CD4-positive, alpha-beta T cell treated with Interleukin-17A for 1 hour (primary cell): ENCODE measurements at regions not wholly inside any gene's neighbourhood (a gene's known extent, or its start where the extent isn't known, plus 50 kb on each side); places are given as distances from the start of the nearest gene placed in this dataset.

ENCODE experiments used
- DNase-seq: peaks from one replicate; pipeline ENCODE4 v3.0.0-alpha.2; 2020

DNA sequence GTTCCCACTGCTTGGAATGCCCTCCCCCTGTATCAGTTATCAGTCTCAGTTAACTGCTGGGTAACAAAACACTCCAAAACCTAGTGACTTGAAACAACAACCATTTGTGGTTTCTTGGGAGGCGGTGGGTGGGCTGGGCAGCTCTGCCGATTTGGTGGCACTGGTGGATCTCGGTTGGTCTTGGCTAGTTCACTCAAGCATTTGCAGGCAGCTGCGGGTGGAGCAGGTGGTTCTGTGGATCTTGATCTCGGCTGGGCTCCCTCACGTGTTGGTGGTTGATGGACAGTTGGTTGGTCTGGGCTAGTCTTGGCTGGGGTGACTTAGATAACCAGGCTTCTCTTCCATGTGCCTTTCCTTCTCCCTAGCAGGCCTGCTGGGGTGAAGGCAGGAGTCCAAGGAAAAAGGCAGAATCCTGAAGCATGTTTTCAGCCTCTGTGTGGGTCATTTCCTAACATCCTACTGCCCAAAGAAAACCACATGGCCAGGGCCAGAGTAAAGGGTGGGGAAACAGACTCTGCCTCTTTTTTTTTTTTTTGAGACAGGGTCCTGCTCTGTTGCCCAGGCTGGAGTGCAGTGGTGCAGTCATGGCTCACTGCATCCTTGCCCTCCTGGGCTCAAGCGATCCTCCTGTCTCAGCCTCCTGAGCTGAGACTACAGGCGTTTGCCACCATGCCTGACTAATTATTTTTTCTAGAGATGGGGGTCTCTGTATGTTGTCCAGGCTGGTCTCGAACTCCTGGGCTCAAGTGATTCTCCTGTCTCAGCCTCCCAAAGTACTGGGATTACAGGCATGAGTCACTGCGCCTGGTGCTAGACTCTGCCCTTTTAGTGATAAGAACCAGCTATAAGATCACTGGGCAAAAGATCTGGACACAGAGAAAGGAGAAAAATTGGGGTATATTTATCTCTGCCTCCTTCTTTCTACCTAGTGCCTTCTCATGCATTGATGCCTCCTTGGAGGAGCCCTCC, 183.7 kb downstream of the RGS3 start:
- no peak for DNase-seq

DNA sequence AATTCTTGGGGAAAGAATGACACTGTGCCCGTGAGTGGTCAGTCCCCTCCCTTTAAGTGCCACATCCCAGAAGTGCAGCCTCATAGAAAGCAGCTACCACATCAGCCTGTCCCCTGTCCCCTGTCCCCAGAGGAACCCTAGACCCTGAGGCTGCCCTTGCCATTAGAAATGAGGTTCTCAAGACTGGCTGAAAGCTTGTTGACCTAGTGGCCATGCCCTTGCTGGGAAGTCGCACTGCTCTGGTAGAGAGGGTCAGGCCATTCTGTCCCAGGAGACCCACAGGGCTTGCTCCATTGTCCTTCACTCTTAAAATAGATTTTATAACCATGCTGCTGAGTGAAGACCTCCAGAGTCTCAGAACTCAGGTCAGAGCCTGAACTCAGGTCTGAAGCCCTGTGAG, 184.5 kb downstream of the RGS3 start:
- no peak for DNase-seq

DNA sequence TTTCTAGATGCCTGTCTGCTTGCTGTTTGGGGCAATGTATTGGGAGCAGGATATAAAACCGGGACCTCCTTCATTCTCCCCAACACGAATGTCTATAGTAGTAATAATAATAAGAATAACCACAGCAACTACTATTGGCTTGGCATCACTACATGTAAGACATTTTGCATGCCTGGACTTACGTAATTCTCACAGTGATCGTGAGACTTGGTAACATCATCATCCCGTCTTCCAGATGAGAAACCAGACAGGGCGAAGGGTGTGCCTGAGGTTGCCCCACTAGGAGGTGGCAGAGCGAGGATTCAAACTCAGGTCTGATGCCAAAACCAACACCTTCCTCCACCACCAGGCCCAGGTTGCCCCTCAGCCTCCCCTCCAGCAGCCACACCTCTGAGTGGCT, 185.1 kb downstream of the RGS3 start:
- no peak for DNase-seq

DNA sequence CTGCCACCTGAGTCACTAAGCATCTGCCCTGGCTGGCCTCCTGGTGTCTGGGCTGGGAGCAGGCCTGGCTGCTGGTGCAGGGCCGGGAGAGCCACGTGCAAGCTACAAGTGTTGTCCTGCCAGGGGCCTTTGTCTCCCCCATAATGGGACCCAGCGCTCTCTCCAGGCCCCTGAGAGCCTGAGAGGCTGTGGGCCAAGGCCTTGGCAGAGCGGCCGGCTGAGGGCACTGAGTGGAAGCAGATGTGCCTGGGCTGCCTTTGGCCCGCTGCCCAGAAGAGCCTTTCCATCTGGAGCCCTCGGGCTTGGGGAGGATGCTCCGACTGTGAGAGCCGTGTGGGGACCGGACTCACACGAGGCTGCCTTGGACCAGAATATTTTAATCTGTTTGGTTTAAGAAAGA, 185.5 kb downstream of the RGS3 start:
- DNase-seq: no peak

DNA sequence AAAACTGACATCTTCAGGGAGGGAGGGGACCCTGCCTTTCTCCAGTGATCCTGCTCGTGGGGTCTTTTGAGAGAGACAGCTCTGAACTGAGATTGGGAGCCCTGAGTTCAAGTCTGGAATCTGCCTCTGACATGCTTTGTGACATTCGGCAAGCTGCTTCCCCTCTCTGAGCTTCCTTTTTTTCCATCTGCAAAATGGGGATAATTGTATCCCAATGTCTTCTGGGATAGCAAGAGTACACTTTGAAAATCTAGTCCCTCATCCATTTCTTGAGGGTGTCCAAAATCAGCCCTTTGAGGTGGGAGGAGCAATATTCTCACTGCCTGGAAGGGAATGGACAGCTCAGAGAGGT, 186.3 kb downstream of the RGS3 start:
- DNase-seq: no peak

DNA sequence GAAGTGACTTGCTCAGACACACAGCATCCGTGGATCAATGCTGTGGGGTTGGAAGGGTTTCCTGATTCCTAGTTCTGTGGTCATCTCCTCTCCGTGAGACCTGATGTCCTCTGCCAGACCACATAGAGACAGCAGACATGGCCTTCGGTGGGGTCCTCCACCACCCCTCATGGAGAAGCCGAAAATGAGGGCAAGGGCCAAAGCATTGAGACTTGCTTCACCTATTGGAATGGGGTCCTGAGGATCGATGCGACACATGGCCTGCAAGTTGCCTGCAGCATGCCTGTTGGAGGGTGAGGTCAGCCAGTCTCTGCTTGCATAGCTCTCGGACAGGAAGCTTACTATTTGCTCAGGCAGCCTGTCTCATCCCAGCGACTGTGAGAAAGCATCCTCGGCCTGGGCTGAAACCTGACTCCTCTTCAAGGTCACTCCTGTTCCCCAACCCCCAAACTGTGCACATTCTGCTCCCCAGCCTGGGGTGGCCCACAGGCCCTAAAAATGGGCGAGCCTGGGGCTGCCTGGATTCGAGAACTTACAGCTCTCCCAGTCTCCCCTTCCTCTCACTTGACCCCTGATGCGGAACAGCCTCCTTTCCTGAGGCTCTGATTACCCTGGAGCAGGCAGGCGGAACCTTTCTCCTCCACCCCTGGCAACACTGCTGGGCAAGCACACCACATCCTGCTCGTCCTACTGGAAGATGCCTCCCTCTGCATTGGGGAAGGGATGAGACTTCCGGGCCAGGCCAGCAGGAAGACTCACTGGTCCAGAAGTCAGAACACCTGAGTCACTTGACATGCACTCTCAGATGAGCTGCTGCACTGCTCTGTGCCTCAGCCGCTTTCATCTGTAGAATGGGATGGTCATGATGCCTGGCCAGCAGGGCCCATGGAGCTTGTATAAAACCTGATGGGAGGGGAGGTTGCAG, 186.9 kb downstream of the RGS3 start:
- no peak for DNase-seq

DNA sequence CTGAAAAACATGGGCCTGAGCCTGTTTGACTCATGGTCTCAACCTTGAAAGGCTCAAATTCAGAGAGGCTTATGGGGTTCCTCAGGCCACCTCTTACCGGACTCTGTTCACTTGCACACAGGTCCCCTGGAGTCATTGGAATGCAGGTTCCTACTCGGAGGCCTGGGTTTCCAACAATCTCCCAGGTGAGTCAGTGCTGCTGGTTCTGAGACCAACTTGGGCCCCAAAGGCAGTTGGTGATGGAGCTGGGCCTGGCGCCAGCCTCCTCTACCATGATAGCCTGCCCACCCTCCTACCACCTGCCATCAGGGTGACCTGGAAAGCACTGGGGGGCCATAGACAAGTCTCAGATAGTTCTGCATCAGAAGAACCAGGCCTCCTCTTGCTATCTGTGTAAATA, 188.4 kb downstream of the RGS3 start:
- no peak for DNase-seq

DNA sequence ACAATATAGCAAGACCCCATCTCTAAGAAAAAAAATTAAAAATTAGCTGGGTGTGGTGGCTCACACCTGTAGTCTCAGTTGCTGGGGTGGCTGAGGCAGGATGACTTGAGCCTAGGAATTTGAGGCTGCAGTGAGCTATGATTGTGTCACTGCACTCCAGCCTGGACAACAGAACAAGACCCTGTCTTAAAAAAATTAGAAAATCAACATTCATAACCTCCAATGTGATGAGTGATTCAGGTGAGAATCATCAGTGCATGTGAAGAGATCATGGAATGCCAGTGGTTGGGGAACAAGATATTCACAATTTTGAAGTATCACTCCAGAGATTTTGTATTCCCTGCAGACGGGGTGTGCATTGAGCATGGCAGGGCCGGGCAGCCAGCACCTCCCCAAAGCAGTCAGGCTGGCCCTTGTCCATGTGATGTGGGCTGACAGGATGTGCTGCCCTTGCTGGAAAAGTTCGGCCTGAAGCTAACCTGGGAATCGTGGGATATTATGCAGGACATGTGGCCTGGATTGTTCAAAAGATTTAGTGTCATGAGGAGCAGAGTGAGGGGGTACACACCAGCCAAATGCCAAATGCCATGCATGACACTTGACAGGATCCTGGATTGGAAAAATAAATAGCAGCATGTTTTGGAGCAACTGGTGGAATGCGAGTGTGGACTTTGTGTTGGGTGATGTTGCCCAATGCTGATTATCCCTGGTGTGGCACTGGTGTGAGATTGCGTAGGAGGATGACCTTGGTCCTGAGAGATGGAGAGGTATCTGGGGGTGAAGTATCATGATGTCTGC, 189.0 kb downstream of the RGS3 start:
- no peak for DNase-seq

DNA sequence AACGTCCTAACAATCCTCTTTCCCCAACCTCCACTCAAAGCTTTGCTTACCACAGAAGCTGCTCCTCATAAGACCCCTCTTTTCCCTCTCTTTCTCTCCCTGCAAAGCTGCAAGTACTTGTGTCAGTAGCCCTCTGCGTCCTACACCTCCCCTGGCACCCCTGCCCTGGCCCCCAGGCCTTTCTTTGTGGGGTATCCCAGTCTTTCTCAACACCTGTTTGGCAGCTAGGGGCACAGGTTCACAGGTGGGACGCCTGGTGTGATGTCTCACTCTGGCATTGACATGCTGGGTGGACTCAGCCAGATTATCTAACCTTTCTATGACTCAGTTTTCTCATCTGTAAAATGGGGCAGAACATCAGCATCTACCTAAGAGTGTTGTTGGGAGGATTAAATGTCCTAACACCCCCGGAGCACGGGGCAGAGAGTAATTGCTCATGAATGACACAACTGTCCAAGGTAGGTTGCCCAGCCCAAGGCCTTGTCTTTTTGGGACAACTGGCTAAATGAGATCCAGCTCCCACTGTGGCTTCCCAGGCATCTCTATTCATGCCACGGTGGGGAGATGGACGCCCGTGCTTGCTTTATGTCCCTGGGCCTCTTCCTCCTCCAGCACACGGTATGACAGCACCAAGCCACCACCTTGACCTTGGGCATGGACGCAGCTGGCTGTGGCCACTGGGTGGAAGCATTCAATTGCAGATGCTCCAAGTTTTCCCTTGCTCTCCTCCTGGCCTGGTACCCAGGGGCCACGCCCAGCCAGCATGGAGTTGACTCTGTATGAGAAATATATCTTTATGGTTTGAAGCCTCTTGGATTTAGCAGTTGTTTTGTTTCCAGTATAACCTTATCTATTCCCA, 190.4 kb downstream of the RGS3 start:
- DNase-seq: no peak

DNA sequence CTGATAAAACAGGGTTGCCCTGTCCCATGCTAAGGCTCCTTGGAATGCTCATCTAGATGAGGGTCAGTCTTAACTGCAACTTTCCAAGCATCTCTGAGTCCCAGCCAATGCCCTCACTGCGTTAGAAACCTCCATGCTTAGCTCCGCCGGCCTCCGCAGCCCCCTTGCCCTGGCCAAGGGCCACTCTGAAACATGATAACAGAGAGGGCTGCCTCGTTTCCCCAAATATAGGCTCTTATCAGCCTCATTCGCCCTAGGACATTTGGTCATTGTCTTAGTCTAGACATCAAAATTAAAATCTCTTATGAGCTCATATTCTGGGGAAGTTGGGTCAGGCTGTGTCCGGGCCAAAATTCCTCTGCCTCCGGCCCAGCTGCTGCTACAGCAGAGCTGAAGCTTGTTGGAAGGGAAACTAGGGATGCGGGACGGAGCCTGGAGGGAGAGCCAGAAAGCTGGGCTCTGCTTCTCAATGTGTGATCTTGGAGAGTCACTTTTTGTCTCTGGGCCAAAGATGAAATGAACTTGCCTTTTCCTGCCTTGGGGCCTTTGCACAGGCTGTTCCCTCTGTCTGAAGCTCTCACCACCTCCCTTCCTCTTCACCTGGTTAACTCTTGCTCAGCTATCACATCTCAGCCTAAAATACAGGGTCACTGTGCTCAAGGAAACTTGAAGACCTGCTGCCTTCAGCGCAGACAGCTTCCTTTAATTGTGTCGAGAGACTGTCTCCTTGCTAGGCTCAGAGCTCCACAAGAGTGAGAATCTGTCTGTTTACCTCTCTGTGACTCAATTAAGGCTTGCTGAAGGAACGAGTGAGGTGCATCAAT, 191.3 kb downstream of the RGS3 start:
- no peak for DNase-seq

DNA sequence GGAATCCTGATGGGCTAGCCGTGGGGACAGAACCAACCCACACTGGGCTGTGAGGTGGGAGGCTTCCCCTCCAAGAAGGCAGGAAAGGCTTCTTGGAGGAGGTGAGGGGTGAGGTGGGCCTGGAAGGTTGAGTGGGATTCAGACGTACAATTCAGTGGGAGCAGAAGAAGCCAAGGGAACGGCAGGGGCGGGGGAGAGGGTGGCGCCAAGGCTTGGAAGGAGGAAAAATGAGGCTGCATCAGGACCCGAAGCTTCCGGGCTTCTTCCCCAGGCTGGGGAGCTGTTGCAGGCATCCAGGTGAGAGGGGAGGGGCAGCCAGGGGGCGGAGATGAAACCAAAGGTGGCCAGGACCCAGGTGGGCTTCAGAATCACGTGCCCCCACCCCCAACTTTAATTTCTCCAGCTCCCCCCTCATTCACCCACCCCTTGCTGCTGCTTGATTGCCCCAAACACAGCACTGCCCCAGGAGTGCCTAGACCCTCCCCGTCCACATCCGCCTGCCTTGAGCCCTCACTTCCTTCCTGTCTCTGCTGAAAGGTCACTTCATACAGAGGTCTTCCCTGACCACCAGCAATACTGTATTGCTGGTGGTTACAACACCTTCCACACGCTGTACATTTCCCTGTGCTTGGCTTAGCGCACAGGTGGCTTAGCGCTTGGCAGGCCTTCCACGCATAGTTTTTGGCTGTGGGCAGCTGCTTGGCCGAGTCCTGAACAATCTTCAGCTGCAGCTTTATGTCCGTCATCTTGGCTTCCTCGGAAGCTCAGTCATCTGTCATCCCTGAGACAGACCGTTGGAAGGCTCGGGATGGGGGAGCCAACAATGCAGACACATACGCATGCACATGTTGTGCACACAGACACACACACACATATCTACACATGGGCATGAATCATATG, 193.5 kb downstream of the RGS3 start:
- no peak for DNase-seq

DNA sequence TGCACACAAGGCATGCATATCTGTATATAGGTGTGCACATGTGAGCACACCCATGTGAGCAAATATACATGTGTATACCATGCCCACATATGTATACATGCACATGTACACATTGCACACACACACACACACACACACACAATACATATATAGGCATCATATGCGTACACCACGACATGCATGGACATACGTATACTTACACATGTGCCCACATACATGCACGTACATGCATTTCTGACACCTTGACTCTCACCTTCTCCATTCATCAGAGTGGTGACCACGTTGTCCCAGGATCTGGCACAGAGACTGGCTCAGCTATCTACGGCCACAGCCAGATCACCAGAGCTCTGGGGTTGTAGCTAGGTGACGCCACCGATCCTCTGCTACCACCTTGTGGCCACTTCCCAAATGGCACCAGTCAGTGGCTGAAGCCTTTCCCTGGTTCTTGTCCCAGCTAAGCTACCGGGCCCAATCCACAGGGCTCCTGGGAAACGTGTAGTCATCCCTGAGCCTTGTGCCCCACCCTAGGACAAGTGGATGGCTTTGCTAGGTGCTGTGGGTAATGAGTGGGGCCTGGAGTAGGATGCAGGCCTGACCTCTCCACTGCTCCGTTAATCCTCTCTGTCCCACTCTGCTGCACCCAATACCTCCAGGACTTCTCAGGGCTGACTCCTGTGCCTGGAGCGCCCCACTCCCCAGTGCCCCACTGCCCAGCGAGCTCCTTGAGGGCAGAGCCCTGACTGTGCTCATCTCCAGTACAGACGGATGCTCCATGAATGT, 194.4 kb downstream of the RGS3 start:
- DNase-seq: peak; percentile 81

DNA sequence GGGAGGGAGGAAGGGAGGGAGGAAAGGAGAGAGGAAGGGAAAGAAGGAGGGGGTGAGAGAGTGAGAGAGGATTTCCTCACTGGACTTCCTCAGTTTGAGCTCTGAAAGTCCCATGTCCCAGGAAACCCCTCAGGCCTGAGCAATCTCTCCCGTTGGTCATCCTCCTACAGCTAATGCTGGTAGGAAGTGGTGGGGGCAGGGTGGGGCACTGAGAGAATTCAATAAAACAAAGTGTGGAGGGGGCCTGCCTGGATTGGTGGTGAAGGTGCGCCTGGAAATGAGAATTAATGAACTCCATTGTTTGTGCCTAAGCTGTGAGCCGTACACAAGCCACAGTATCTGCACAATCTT, 195.0 kb downstream of the RGS3 start:
- no peak for DNase-seq

DNA sequence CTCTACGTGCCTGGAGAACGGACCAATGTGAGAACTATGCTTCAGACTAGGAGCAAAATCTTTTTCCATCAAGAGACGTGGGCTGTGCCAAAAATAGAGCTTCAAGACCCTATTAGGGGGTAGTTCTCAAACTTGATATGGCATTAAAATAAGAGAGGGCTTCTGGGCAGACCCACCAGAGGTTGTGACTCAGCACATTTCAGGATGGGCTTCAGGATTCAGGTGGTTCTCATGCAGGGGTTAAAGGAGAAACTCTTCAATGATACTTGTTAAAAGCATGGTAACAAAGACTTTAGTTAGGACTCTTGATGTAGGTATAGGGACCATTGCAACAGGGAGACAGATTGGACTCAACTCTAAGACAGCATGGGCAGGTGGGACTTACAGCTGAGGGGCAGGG, 195.5 kb downstream of the RGS3 start:
- no peak for DNase-seq

DNA sequence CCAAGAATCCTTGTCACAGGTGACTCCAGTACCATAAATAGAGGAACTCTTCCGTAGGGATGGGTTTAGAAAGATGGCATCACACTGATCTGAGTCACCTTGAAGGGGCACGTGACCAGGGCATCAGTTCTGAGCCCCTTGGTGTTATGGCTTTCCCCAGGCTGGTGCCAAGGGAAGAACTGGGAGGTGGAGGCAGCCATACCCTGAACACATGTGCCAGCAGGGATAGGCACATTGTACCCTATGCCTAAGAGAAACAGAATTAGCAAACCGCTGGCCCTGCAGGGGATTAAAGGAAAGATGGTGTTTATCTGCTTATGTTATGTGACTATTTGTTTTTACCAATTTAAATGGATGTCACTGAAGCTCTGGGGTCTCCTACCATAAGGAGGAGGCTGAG, 196.2 kb downstream of the RGS3 start:
- no peak for DNase-seq

DNA sequence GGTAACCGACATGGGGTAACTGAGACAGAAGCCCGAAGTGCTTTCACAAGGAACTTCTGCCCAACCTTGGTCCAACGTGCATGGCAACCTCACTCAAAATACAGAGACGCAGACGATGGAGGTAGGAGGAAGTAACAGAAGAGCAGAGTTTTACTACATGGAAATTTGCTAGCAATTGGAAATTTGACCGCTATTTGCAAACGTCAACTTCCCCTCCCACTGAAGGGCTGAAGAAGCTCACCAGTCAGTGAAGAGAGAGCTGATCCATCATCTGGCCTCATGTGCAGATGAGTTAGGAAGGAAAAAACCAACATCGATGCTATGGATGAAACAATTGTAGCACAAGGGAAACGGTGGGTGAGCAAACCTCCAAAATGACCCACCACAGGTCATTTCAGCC, 196.7 kb downstream of the RGS3 start:
- no peak for DNase-seq

DNA sequence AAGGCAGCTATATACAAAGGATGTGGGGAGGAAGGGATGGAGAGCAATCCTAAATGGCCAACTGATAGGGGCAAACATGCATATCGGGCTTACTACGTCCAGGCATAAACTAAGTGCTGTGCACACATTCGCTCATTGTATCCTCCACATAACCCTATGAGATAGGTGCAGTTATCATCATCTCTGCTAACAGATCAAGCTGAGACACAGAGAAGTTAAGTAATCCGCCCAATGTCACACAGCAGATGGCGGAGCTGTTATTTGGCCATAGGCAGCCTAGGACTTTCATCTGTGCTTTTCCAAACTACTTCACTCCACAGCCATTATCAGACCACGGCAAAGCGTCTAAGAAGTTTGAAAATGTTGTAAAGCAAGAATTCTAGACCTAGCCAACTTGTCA, 197.5 kb downstream of the RGS3 start:
- no peak for DNase-seq

DNA sequence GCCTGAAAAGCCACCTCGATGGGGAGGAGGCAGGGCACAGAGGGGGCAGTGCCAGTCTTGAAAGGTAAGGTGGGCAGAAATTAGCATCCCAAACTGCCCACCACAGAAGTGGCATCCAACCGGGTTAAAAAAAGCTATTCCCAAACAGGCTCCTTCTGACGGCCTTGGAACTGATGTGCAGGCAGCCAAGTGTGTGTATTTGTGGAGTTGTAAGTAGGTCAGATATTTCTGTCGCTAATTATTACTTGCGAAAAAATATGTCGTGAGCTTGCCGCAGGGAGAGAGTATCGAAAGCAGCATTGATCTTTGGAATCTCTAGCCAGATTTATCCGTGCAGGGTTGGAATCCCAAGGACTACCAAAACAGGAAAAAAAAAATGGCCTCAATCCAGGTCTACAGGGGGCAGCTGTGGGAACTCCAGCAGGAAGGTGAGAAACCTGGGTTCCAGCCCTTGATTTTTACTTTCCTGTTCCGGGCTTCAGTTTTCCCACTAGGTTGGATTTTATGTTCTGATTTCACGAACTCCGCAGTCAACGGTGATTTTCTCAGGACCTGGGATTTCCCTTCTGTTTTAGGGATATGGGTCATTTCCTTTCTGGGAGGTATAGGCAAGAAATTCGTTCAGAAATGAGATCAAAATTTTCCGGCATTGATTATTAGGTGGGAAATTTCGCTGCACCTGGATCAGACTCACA, 200.8 kb downstream of the RGS3 start:
- no peak for DNase-seq

DNA sequence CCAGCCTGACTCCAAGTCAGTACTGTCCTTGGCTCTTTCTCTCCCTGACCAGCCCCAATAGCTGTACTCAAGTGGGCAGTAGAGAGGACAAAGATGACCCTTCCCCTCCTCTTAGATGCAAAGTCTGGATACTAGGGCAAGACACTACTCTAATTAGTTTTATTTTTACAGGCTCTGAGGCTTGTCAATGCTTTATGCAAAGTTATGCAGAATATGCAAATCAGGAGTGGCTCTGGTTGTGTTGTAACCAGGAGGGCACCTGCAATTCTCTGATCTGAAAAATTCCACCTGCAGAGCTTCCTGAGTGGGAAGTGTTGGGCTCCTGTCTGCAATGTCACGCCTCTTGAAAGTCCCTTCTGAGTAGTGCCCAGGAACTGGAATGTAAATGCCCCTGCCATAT, 201.5 kb downstream of the RGS3 start:
- no peak for DNase-seq
